Astrocyte of the cerebellum (primary cell): ENCODE measurements at regions not wholly inside any gene's neighbourhood (a gene's known extent, or its start where the extent isn't known, plus 50 kb on each side); places are given as distances from the start of the nearest gene placed in this dataset.
"Not testable (repeated sequence)": the region's sequence is repeated elsewhere in the genome, so short reads cannot be mapped to it uniquely, and the experiment has no call there.

ENCODE experiments used
- DNase-seq: peaks from one replicate; pipeline ENCODE4 v3.0.0-alpha.2; 2011; ENCODE audit warnings: low read depth
- H3K4me3 ChIP-seq: 2 replicates; pipeline ENCODE4 v1.5.1; 2011; ENCODE audit warnings: mild to moderate bottlenecking, low read depth, low read length, moderate library complexity
- CTCF ChIP-seq: IDR thresholded peaks from 2 replicates; pipeline ENCODE4 v1.5.1; 2012; ENCODE audit warnings: low read length, low read depth, moderate library complexity, mild to moderate bottlenecking; ENCODE audit errors: missing control alignments
- in situ Hi-C: cut with HindIII; loops from 2 replicates; pipeline ENCODE4 v1.10.0; 2017; ENCODE audit warnings: low sequenced_read_pairs

GRCh38 chr7:52615021-52615695, 420.3 kb upstream of the POM121L12 start:
- no peak overlapping the region for H3K4me3 ChIP-seq
- no peak for DNase-seq
- no peak for TF ChIP-seq CTCF
- in situ Hi-C loops: no loop called here

- in situ Hi-C loops: no loop called here
- no peak for TF ChIP-seq CTCF
- no peak overlapping the region for H3K4me3 ChIP-seq
- no peak for DNase-seq
These were observed 425.9 kb upstream of the POM121L12 start for GRCh38 chr7:52609511-52609910.

DNA sequence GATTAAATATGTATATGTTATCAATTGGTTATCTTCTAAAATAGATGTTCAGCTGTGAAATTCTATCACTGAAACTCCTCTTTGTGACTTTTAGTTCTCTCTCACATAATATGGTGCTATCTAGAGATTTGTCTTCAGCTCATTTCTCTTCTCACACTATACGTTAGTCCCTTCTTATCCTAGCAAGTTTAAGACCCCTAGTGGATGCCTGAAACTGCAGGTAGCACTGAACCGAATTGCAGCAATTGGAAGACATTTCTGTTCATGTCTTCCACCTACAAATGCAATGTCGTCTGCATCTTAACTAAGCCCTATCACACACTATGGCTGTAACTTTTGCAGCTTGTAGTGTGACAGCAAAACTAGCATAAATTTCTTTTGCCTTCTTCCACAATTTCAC, 442.7 kb upstream of the POM121L12 start:
- no peak for DNase-seq
- in situ Hi-C loops: no loop called here
- TF ChIP-seq CTCF: no peak
- no peak overlapping the region for H3K4me3 ChIP-seq

DNA sequence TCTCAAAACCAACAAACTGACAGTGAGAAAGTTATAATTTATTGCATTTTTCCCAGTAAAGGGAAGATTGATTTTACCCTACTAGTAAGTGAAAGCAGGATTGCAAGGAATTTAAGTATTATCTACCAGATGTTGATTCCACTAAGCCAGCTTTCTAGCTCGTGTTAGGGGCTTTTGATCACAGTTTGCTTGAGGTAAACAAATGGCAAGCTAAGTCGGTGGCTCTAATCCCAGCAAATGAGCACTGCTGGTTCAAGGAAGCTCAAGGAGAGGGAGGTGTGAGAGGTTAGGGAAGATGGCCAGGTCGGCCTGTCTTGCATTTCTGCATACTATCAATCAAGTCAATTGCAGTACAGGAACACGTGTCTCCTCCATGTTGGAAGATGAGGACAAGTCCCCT, 448.7 kb upstream of the POM121L12 start:
- no peak overlapping the region for H3K4me3 ChIP-seq
- no peak for TF ChIP-seq CTCF
- no peak for DNase-seq
- in situ Hi-C loops: no loop called here

GRCh38 chr7:52584041-52584440, 451.4 kb upstream of the POM121L12 start:
- TF ChIP-seq CTCF: no peak
- in situ Hi-C loops: no loop called here
- no peak overlapping the region for H3K4me3 ChIP-seq
- DNase-seq: no peak

- DNase-seq, H3K4me3 ChIP-seq, in situ Hi-C loops: not testable (repeated sequence)
These were observed 462.3 kb upstream of the POM121L12 start for GRCh38 chr7:52573141-52573540.

- in situ Hi-C loops: no loop called here
- no peak for DNase-seq
- TF ChIP-seq CTCF: no peak
- H3K4me3 ChIP-seq: no peak overlapping the region
These were observed 464.4 kb upstream of the POM121L12 start for GRCh38 chr7:52571026-52571425.
